ENCODE measurements at regions not wholly inside any gene's neighbourhood (a gene's known extent, or its start where the extent isn't known, plus 50 kb on each side); places are given as distances from the start of the nearest gene placed in this dataset.

DNA sequence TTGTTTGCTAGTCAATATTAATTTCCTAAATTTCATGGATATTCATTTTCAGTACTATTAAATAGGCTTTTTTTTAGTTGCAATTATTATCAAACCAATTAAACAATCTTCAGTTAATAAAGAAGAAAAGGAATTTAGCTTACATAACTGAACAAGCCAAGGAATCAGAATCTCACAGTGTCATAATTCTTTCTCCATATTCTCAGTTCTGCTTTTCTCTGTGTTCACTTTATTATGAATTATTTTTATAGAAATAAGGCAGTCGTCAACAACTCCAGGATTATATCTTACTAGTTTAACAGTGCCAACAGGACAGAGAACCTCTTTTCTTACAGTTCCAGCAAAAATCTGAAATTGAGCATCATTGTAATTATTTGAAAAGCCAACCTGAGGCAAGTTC is 221.7 kb downstream of the CGGBP1 start:
- intact Hi-C loops (cut with micrococcal nuclease; ENCODE audit: unreplicated experiment): no loop called here
- no peaks in the 10 kb centered on the region for H3K4me1 Mint-ChIP-seq (ENCODE audit: low read depth, unreplicated experiment)
- no peaks in the 10 kb centered on the region for H3K9me3 Mint-ChIP-seq (ENCODE audit: unreplicated experiment)
- TF ChIP-seq, protein P1, sequence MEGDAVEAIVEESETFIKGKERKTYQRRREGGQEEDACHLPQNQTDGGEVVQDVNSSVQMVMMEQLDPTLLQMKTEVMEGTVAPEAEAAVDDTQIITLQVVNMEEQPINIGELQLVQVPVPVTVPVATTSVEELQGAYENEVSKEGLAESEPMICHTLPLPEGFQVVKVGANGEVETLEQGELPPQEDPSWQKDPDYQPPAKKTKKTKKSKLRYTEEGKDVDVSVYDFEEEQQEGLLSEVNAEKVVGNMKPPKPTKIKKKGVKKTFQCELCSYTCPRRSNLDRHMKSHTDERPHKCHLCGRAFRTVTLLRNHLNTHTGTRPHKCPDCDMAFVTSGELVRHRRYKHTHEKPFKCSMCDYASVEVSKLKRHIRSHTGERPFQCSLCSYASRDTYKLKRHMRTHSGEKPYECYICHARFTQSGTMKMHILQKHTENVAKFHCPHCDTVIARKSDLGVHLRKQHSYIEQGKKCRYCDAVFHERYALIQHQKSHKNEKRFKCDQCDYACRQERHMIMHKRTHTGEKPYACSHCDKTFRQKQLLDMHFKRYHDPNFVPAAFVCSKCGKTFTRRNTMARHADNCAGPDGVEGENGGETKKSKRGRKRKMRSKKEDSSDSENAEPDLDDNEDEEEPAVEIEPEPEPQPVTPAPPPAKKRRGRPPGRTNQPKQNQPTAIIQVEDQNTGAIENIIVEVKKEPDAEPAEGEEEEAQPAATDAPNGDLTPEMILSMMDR (IDR thresholded peaks at IDR 0.05; ENCODE audit: insufficient read depth in 1 of 2, low read depth in 1 of 2, low read length in 1 of 2, severe bottlenecking in 1 of 2, unreplicated experiment in 1 of 2): no peak
- no peaks in the 10 kb centered on the region for H3K27me3 Mint-ChIP-seq (ENCODE audit: insufficient read depth, unreplicated experiment)
- H3K36me3 Mint-ChIP-seq (ENCODE audit: insufficient read depth, unreplicated experiment): no peaks in the 10 kb centered on the region
- no peak overlapping the region for H3K27ac Mint-ChIP-seq (ENCODE audit: unreplicated experiment)
- ChIA-PET CTCF (no interaction called here), POLR2A (no interaction called here)
- H3K36me3 ChIP-seq (ENCODE audit: control insufficient read depth, insufficient read depth, low read length): no peaks in the 10 kb centered on the region
- H3K4me3 ChIP-seq (ENCODE audit: low read depth, low read length): no peak overlapping the region
- DNase-seq: no peak
- H3K4me1 ChIP-seq: no peaks in the 10 kb centered on the region
- no peaks in the 10 kb centered on the region for H3K9me3 ChIP-seq
- no peak overlapping the region for H3K4me3 Mint-ChIP-seq (ENCODE audit: unreplicated experiment)
- no TSS peak for BruUV-seq (replicated peaks)
- H3K27me3 ChIP-seq (replicated peaks; ENCODE audit: control insufficient read depth, insufficient read depth, low read length): no peaks in the 10 kb centered on the region

DNA sequence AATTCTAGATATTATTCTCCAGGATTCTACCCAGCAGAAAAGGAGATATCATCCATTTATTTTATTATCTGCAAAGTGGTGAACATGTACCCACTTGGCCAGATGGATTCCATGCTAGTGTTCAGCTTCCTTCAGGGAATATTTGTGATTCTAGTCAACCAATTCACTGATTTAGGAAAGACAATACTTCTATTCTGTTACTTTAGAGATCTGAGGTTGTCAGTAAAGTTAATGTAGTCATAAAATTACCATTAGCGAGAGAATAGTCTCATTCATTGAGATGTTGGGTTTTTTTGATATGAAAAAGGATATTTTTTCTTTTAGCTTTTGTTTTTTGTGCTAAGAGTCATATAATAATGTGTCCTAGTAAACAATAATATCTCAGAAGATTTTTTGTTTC is 222.8 kb downstream of the CGGBP1 start:
- no peaks in the 10 kb centered on the region for H3K4me1 Mint-ChIP-seq (ENCODE audit: low read depth, unreplicated experiment)
- intact Hi-C loops (cut with micrococcal nuclease; ENCODE audit: unreplicated experiment): no loop called here
- no peak overlapping the region for H3K27ac Mint-ChIP-seq (ENCODE audit: unreplicated experiment)
- DNase-seq: no peak
- H3K4me3 Mint-ChIP-seq (ENCODE audit: unreplicated experiment): no peak overlapping the region
- H3K4me3 ChIP-seq (ENCODE audit: low read depth, low read length): no peak overlapping the region
- no peaks in the 10 kb centered on the region for H3K4me1 ChIP-seq
- TF ChIP-seq, protein P1 (IDR thresholded peaks at IDR 0.05; ENCODE audit: insufficient read depth in 1 of 2, low read depth in 1 of 2, low read length in 1 of 2, severe bottlenecking in 1 of 2, unreplicated experiment in 1 of 2): no peak
- H3K36me3 Mint-ChIP-seq (ENCODE audit: insufficient read depth, unreplicated experiment): no peaks in the 10 kb centered on the region
- no peaks in the 10 kb centered on the region for H3K27me3 Mint-ChIP-seq (ENCODE audit: insufficient read depth, unreplicated experiment)
- no TSS peak for BruUV-seq (replicated peaks)
- H3K27me3 ChIP-seq (replicated peaks; ENCODE audit: control insufficient read depth, insufficient read depth, low read length): no peaks in the 10 kb centered on the region
- POLR2A ChIA-PET: no interaction called here
- CTCF ChIA-PET: no interaction called here
- H3K36me3 ChIP-seq (ENCODE audit: control insufficient read depth, insufficient read depth, low read length): no peaks in the 10 kb centered on the region
- H3K9me3 ChIP-seq: no peaks in the 10 kb centered on the region
- H3K9me3 Mint-ChIP-seq (ENCODE audit: unreplicated experiment): no peaks in the 10 kb centered on the region

DNA sequence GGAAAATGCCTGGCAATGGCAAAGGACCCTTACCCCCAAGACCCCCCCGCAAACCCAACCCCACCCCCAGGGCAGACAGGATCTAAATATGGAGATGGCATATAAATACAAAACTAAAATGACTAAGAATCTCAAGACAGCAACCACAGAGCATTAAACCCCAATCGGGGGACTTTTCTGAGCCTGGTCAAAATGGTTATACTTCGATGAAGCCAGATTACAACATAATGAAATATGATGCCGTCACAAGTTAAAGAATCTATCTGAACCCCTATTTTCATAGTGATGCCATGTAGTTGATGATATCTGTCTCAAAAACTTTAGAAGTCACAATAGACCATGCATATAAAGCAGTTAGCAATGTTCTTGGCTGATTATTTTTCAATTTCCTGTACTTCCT is 223.6 kb downstream of the CGGBP1 start:
- Histone ChIP-seq H3K36me3 (ENCODE audit: control insufficient read depth, insufficient read depth, low read length) (no peaks in the 10 kb centered on the region), H3K27me3 (replicated peaks; ENCODE audit: control insufficient read depth, insufficient read depth, low read length) (no peaks in the 10 kb centered on the region), H3K4me3 (ENCODE audit: low read depth, low read length) (no peak overlapping the region), H3K4me1 (no peaks in the 10 kb centered on the region), H3K9me3 (no peaks in the 10 kb centered on the region)
- intact Hi-C loops (cut with micrococcal nuclease; ENCODE audit: unreplicated experiment): no loop called here
- Mint-ChIP-seq H3K27ac (ENCODE audit: unreplicated experiment) (no peak overlapping the region), H3K36me3 (ENCODE audit: insufficient read depth, unreplicated experiment) (no peaks in the 10 kb centered on the region), H3K4me3 (ENCODE audit: unreplicated experiment) (no peak overlapping the region), H3K27me3 (ENCODE audit: insufficient read depth, unreplicated experiment) (no peaks in the 10 kb centered on the region), H3K4me1 (ENCODE audit: low read depth, unreplicated experiment) (no peaks in the 10 kb centered on the region), H3K9me3 (ENCODE audit: unreplicated experiment) (no peaks in the 10 kb centered on the region)
- ChIA-PET CTCF (no interaction called here), POLR2A (no interaction called here)
- no peak for DNase-seq
- TF ChIP-seq, protein P1 (IDR thresholded peaks at IDR 0.05; ENCODE audit: insufficient read depth in 1 of 2, low read depth in 1 of 2, low read length in 1 of 2, severe bottlenecking in 1 of 2, unreplicated experiment in 1 of 2): no peak
- BruUV-seq (replicated peaks): no TSS peak

Measured in Caco-2 (cell line).